SK-N-MC (cell line): ENCODE measurements at regions not wholly inside any gene's neighbourhood (a gene's known extent, or its start where the extent isn't known, plus 50 kb on each side); places are given as distances from the start of the nearest gene placed in this dataset.

Experiments used
- EZH2 ChIP-seq: fragments of 200-600 bp; sonication (generic); IDR thresholded peaks from one replicate; pipeline ENCODE4 v1.6.1; 2017; ENCODE audit warnings: antibody characterized with exemption
- POLR2AphosphoS5 ChIP-seq: IDR thresholded peaks from 2 replicates; pipeline ENCODE4 v1.6.1; 2012; ENCODE audit warnings: mild to moderate bottlenecking, low read depth, low read length, borderline replicate concordance

- TF ChIP-seq EZH2 = no peak
- no peak for TF ChIP-seq POLR2AphosphoS5
Observed at GRCh38 chr7:113635492-113635891, 283.3 kb downstream of the PPP1R3A start.
